Kidney (tissue), 13 donors: ENCODE measurements at regions not wholly inside any gene's neighbourhood (a gene's known extent, or its start where the extent isn't known, plus 50 kb on each side); places are given as distances from the start of the nearest gene placed in this dataset.

ENCODE experiments used
- DNase-seq, 5 donors: peaks; one replicate each; pipeline ENCODE4 v3.0.0-alpha.2; 2013 to 2020
- FAIRE-seq: peaks from 2 replicates; lab custom pipeline; 2012; peaks lifted over from hg19 to GRCh38; lab: Jason Lieb, UNC
- H3K27ac ChIP-seq, 2 donors: one replicate each; pipeline ENCODE4 v1.7.0; 2013; ENCODE audit warnings: low read depth in 2 of 2, low read length in 2 of 2, inconsistent platforms in 1 of 2
- H3K27me3 ChIP-seq: one replicate; pipeline ENCODE4 v1.7.1; 2013; ENCODE audit warnings: low read length, inconsistent platforms; ENCODE audit not compliant: control insufficient read depth, insufficient read depth
- H3K36me3 ChIP-seq, 3 donors: one replicate each; pipeline versions ENCODE4 v1.7.0 to v1.7.1; 2013; ENCODE audit warnings: low read length in 3 of 3, control low read depth in 1 of 3, inconsistent platforms in 1 of 3; ENCODE audit not compliant: insufficient read depth in 3 of 3, control insufficient read depth in 2 of 3
- H3K4me1 ChIP-seq, 3 donors: one replicate each; pipeline versions ENCODE4 v1.7.0 to v1.7.1; 2013; ENCODE audit warnings: low read length in 3 of 3, inconsistent platforms in 1 of 3, low read depth in 1 of 3; ENCODE audit not compliant: control insufficient read depth in 2 of 3, insufficient read depth in 2 of 3
- H3K4me3 ChIP-seq, 3 donors: one replicate each; pipeline versions ENCODE4 v1.7.0 to v1.8.1; 2013; ENCODE audit warnings: low read length in 3 of 3, control low read depth in 1 of 3, inconsistent platforms in 1 of 3
- H3K9ac ChIP-seq, 3 donors: one replicate each; pipeline versions ENCODE4 v1.7.0 to v1.7.1; 2013; ENCODE audit warnings: low read length in 3 of 3, control low read depth in 1 of 3, inconsistent platforms in 1 of 3
- H3K9me3 ChIP-seq, 3 donors: one replicate each; pipeline versions ENCODE4 v1.7.0 to v1.7.1; 2013; ENCODE audit warnings: low read length in 3 of 3, control low read depth in 1 of 3, inconsistent platforms in 1 of 3; ENCODE audit not compliant: control insufficient read depth in 2 of 3, insufficient read depth in 1 of 3
- CTCF ChIP-seq: IDR thresholded peaks from 3 replicates; pipeline ENCODE4 v1.5.1; 2012; ENCODE audit warnings: mild to moderate bottlenecking, moderate library complexity, borderline replicate concordance; ENCODE audit not compliant: insufficient read depth; ENCODE audit errors: extremely low read depth
- intact Hi-C: fragments of 100-400 bp; cut with DNase I; formaldehyde crosslinking; loops from one replicate; pipeline ENCODE4 v1.11.1; 2022
- donor health status: control.
- donor health status: control.
- donor health status: control.
- donor health status: control.
- donor health status: control.
- donor health status: DM: yes; HTN: yes; CAD: no.
- donor health status: Normal renal cell carcinoma (clear cell type).

GRCh38 chr9:4423207-4423610, 67.1 kb upstream of the SLC1A1 start:
- TF ChIP-seq CTCF, result no peak
- intact Hi-C loops, result no loop called here
- no peaks in the 10 kb centered on the region for H3K4me1 ChIP-seq
- DNase-seq, result no peak
- H3K27ac ChIP-seq, result no peak overlapping the region
- no peak overlapping the region for H3K9ac ChIP-seq
- no peak overlapping the region for H3K4me3 ChIP-seq
- no peaks in the 10 kb centered on the region for H3K27me3 ChIP-seq
- no peaks in the 10 kb centered on the region for H3K36me3 ChIP-seq
- FAIRE-seq, result no peak
- no peaks in the 10 kb centered on the region for H3K9me3 ChIP-seq

GRCh38 chr9:4422495-4422894, 67.8 kb upstream of the SLC1A1 start:
- FAIRE-seq (no peak), DNase-seq (no peak)
- TF ChIP-seq CTCF, result no peak
- Histone ChIP-seq H3K27me3 (no peaks in the 10 kb centered on the region), H3K9me3 (no peaks in the 10 kb centered on the region), H3K4me1 (no peaks in the 10 kb centered on the region), H3K4me3 (no peak overlapping the region), H3K9ac (no peak overlapping the region), H3K27ac (no peak overlapping the region), H3K36me3 (no peaks in the 10 kb centered on the region)
- intact Hi-C loops, result no loop called here

- Histone ChIP-seq H3K9me3 (no peaks in the 10 kb centered on the region), H3K27me3 (no peaks in the 10 kb centered on the region), H3K4me3 (no peak overlapping the region), H3K36me3 (no peaks in the 10 kb centered on the region), H3K4me1 (no peaks in the 10 kb centered on the region), H3K27ac (no peak overlapping the region), H3K9ac (no peak overlapping the region)
- intact Hi-C loops, result no loop called here
- FAIRE-seq (no peak), DNase-seq (peak in 1 of 5 donors; percentile 2)
- no peak for TF ChIP-seq CTCF
These were observed 68.4 kb upstream of the SLC1A1 start for GRCh38 chr9:4421847-4422246.

- no peaks in the 10 kb centered on the region for H3K36me3 ChIP-seq
- DNase-seq (no peak), FAIRE-seq (no peak)
- H3K4me1 ChIP-seq, result no peaks in the 10 kb centered on the region
- no peak overlapping the region for H3K9ac ChIP-seq
- H3K27ac ChIP-seq, result no peak overlapping the region
- H3K27me3 ChIP-seq, result no peaks in the 10 kb centered on the region
- H3K9me3 ChIP-seq, result no peaks in the 10 kb centered on the region
- H3K4me3 ChIP-seq, result no peak overlapping the region
- TF ChIP-seq CTCF, result no peak
- intact Hi-C loops, result no loop called here
These were observed 69.9 kb upstream of the SLC1A1 start for GRCh38 chr9:4420351-4420750.
